GM12891 (cell line): ENCODE measurements at regions not wholly inside any gene's neighbourhood (a gene's known extent, or its start where the extent isn't known, plus 50 kb on each side); places are given as distances from the start of the nearest gene placed in this dataset.

Experiments used
- PAX5 ChIP-seq: IDR thresholded peaks from 2 replicates; pipeline ENCODE4 v1.6.1; 2011; ENCODE audit warnings: low read length, moderate library complexity, mild to moderate bottlenecking; ENCODE audit not compliant: insufficient read depth, severe bottlenecking
- POLR2A ChIP-seq: IDR thresholded peaks from 2 replicates; pipeline ENCODE4 v1.6.1; 2011; ENCODE audit warnings: low read depth, low read length, control low read depth
- POLR2AphosphoS5 ChIP-seq: IDR thresholded peaks from 2 replicates; pipeline ENCODE4 v1.6.1; 2011; ENCODE audit warnings: low read depth, low read length, control low read depth
- POU2F2 ChIP-seq: IDR thresholded peaks from 2 replicates; pipeline ENCODE4 v1.6.1; 2011; ENCODE audit warnings: low read depth, mild to moderate bottlenecking, control low read depth, low read length, moderate library complexity
- SPI1 ChIP-seq: IDR thresholded peaks from 2 replicates; pipeline ENCODE4 v1.6.1; 2011; ENCODE audit warnings: low read depth, low read length, control low read depth
- TAF1 ChIP-seq: IDR thresholded peaks from 2 replicates; pipeline ENCODE4 v1.6.1; 2011; ENCODE audit warnings: low read depth, low read length, control low read depth

- TF ChIP-seq POLR2A = no peak
- TF ChIP-seq PAX5 = no peak
- no peak for TF ChIP-seq POLR2AphosphoS5
- TF ChIP-seq TAF1 = no peak
- no peak for TF ChIP-seq SPI1
- no peak for TF ChIP-seq POU2F2
Observed at GRCh38 chr15:94141802-94142201, 89.6 kb upstream of the MCTP2 start.
